ENCODE measurements at regions not wholly inside any gene's neighbourhood (a gene's known extent, or its start where the extent isn't known, plus 50 kb on each side); places are given as distances from the start of the nearest gene placed in this dataset.

- H4K20me1 ChIP-seq (ENCODE audit: insufficient read depth, low read length), result no peaks in the 10 kb centered on the region
- H3K56ac ChIP-seq (ENCODE audit: extremely low read depth, insufficient read depth, low read length), result no peak overlapping the region
- H2AK9ac ChIP-seq (replicated peaks; ENCODE audit: low read depth, low read length, poor library complexity), result no peak overlapping the region
- no CpG with 5 or more reads among the region's 4 CpGs for WGBS, 2 experiments (ENCODE audit: extremely low coverage in 2 of 2, insufficient read length in 1 of 2)
- H3K4me2 ChIP-seq (ENCODE audit: low read depth, low read length), result no peak overlapping the region
- H4K8ac ChIP-seq (ENCODE audit: low read depth in 2 of 2, low read length in 2 of 2), result no peak overlapping the region
- H4K5ac ChIP-seq (ENCODE audit: low read depth, low read length), result no peak overlapping the region
- H3K4me3 ChIP-seq (ENCODE audit: insufficient read depth, low read depth, low read length), result no peak overlapping the region
- dilution Hi-C loops (cut with HindIII; ENCODE audit: low sequenced_read_pairs, unreplicated experiment), result no loop called here
- H3K18ac ChIP-seq (ENCODE audit: low read depth, low read length), result no peak overlapping the region
- no peaks in the 10 kb centered on the region for H3K9me1 ChIP-seq (ENCODE audit: insufficient read depth, low read length)
- H3K4ac ChIP-seq (ENCODE audit: low read depth, low read length), result no peak overlapping the region
- H3K9me3 ChIP-seq (ENCODE audit: control insufficient read depth, insufficient read depth, low read length), result no peaks in the 10 kb centered on the region
- CTCF ChIA-PET, result no interaction called here
- no peak overlapping the region for H4K91ac ChIP-seq (ENCODE audit: insufficient read depth, low read depth, low read length)
- no peak overlapping the region for H2BK20ac ChIP-seq (ENCODE audit: low read depth, low read length)
- intact Hi-C loops (cut with micrococcal nuclease), result no loop called here
- no peak overlapping the region for H3K23ac ChIP-seq (ENCODE audit: low read depth, low read length)
- no peak overlapping the region for H3K27ac ChIP-seq (ENCODE audit: insufficient read depth, low read length)
- H2BK15ac ChIP-seq (ENCODE audit: low read depth, low read length), result no peak overlapping the region
- H3K36me3 ChIP-seq (ENCODE audit: control insufficient read depth, insufficient read depth, low read length), result no peaks in the 10 kb centered on the region
- no peak overlapping the region for H3K9ac ChIP-seq (ENCODE audit: low read depth, low read length)
- H2AFZ ChIP-seq (replicated peaks; ENCODE audit: low read length, poor library complexity), result no peak overlapping the region
- BruUV-seq (replicated peaks), result no TSS peak
- no peak for DNase-seq
- TF ChIP-seq RFX5 (IDR thresholded peaks at IDR 0.05; ENCODE audit: low read depth, low read length) (no peak), MAZ (IDR thresholded peaks at IDR 0.05; ENCODE audit: borderline replicate concordance, low read depth, low read length) (no peak), CHD1 (IDR thresholded peaks at IDR 0.05; ENCODE audit: low read depth, low read length) (no peak), MXI1 (IDR thresholded peaks at IDR 0.05; ENCODE audit: borderline replicate concordance, low read depth, low read length) (no peak)
- no peak for ATAC-seq (ENCODE audit: low read depth)
- no peaks in the 10 kb centered on the region for H3K27me3 ChIP-seq (ENCODE audit: control insufficient read depth, insufficient read depth, low read length)
- no peak overlapping the region for H2BK5ac ChIP-seq (ENCODE audit: low read depth, low read length, poor library complexity, severe bottlenecking)
- in situ Hi-C loops (cut with MboI; ENCODE audit: low sequenced_read_pairs), result no loop called here
- no peak overlapping the region for H2BK120ac ChIP-seq (ENCODE audit: low read depth, low read length)
- H3K79me1 ChIP-seq (ENCODE audit: low read depth in 1 of 2, low read length in 2 of 2), result no peaks in the 10 kb centered on the region
- no peaks in the 10 kb centered on the region for H3K4me1 ChIP-seq (ENCODE audit: control insufficient read depth, insufficient read depth, low read length)
- H3K14ac ChIP-seq (replicated peaks; ENCODE audit: low read depth, low read length), result no peak overlapping the region
- POLR2A ChIA-PET (ENCODE audit: unreplicated experiment), result no interaction called here
- H2AK5ac ChIP-seq (ENCODE audit: low read depth, low read length), result no peak overlapping the region
Observed at GRCh38 chr4:136489101-136489500, 1043.2 kb downstream of the PCDH18 start.

All from IMR-90 (cell line).